ENCODE measurements at regions not wholly inside any gene's neighbourhood (a gene's known extent, or its start where the extent isn't known, plus 50 kb on each side); places are given as distances from the start of the nearest gene placed in this dataset.

DNA sequence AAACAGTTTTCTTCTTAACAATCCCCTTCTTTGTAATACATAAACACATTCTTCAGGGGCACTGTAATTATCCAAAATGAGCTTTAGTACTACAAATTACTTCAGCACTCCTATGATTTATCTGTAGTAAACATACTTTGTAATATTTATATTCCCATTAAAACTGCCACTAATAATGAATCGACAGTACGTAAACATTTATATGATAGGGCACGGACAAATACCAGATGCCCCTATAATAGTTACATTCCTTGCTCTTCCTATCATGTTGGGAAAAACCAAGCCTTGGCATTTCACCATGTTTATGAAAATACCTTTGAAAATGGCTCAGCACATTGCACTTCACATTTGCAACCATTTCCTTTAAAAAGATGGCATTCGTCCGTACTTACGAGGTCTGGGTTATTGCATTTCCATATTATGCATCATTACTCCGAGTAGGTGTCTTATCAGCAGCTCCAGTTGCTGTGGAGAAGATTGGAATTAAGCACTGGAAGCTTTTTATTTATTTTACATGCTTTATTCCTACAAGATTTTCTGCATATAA, 1043.4 kb downstream of the DIAPH3 start:
- FAIRE-seq, result no peak

DNA sequence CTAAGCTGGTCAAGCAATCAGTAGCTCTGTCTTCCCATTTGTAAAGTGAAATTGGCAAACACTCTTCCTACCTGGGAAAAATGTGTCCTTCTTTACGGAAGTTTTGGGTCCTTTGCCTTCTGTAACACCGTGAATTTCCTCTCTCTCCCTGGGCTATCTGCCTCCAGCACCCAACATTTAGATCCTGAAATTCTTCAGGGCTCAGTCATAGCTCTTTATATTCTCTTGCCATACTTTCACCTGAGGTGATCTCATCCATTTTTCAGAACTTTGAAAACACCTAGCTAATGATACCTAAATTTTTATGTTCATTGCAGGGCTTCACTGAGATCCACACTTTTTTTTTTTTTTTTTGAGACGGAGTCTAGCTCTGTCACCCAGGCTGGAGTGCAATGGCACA, 1042.2 kb downstream of the DIAPH3 start:
- no peak for FAIRE-seq
- DNase-seq (ENCODE audit: insufficient read length, low spot score), result no peak
- TF ChIP-seq, protein P1, sequence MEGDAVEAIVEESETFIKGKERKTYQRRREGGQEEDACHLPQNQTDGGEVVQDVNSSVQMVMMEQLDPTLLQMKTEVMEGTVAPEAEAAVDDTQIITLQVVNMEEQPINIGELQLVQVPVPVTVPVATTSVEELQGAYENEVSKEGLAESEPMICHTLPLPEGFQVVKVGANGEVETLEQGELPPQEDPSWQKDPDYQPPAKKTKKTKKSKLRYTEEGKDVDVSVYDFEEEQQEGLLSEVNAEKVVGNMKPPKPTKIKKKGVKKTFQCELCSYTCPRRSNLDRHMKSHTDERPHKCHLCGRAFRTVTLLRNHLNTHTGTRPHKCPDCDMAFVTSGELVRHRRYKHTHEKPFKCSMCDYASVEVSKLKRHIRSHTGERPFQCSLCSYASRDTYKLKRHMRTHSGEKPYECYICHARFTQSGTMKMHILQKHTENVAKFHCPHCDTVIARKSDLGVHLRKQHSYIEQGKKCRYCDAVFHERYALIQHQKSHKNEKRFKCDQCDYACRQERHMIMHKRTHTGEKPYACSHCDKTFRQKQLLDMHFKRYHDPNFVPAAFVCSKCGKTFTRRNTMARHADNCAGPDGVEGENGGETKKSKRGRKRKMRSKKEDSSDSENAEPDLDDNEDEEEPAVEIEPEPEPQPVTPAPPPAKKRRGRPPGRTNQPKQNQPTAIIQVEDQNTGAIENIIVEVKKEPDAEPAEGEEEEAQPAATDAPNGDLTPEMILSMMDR (IDR thresholded peaks at IDR 0.05; ENCODE audit: insufficient read depth, missing control alignments), result no peak

More for the DNA sequence above, 1043.4 kb downstream of the DIAPH3 start:
- TF ChIP-seq, protein P1 (IDR thresholded peaks at IDR 0.05; ENCODE audit: insufficient read depth, missing control alignments), result no peak
- no peak for DNase-seq (ENCODE audit: insufficient read length, low spot score)

DNA sequence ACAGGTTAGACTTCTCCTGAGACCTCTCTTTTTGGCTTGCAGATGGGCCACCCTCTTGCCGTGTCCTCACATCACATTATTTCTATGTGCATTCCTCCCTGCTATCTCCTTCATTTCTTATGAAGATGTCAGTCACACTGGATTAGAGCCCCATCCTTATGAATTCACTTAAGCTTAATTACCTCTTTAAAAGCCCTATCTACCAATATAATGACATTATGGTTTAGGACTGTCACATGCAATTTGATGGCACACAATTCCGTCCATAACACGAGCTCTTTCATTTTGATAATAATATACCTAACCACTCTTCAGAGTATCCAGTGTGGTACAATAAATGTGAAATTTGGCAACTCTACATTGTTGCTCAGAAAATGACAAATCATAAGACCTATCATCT, 1037.3 kb downstream of the DIAPH3 start:
- FAIRE-seq (no peak), DNase-seq (ENCODE audit: insufficient read length, low spot score) (no peak)
- TF ChIP-seq, protein P1 (IDR thresholded peaks at IDR 0.05; ENCODE audit: insufficient read depth, missing control alignments), result no peak

DNA sequence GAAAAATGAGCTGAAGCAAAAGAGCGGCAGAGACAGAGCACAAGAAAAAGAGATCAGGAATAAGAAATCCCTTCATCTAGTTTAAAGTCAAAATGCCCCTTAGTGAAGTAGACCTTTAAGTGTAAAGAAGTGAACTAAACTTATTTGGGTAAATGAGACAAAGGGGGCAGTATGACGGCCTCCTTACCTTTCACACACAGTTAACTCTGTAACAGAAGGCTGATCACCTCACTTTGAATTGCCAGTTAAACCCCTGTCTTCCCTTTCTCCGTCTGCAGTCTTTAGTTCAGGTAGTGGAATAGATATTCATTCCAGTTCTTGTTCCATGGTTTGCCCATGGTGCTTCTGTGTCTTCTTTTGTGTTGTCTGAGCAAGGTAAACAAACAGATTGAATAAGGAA, 1029.8 kb downstream of the DIAPH3 start:
- DNase-seq (ENCODE audit: insufficient read length, low spot score), result no peak
- TF ChIP-seq, protein P1 (IDR thresholded peaks at IDR 0.05; ENCODE audit: insufficient read depth, missing control alignments), result no peak
- no peak for FAIRE-seq

DNA sequence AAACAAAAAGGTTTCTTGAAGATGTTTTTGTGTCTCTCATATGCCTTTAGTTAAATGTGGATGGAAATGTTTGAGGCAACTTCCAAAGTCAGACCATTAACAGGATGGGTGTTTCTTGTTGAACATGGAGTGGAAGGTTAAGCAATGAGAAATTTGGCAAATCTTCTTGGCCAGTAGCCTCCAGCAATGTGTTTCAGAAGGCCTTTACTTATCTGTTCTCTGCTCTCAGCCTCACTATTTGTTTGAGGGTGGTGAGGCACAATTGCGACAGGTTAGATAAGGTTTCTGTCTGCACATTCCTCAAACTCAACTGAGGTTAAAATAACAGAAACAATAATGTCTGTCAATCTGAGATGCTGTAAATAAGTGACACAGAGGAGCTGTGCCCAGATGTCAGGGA, 1019.0 kb downstream of the DIAPH3 start:
- TF ChIP-seq, protein P1 (IDR thresholded peaks at IDR 0.05; ENCODE audit: insufficient read depth, missing control alignments), result no peak
- DNase-seq (ENCODE audit: insufficient read length, low spot score) (no peak), FAIRE-seq (no peak)

DNA sequence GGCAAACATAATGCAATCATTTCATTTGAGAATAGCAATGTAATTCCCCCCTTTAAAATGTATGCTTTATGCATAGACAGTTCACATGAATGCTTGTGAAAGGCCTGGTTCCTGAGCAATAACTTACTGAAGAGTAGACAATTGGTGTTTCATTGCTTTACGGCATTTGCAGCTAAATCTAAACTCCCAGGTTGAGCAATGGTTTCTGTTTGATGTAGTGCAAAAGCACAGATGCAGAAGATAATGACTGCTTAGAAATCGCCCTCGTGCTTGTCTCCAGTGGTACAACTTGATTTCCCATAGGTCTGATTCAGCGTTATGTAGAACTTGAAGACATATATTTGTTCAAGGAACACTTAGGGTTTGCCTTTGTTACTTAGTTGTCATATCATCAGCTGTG, 1018.3 kb downstream of the DIAPH3 start:
- FAIRE-seq, result no peak
- TF ChIP-seq, protein P1 (IDR thresholded peaks at IDR 0.05; ENCODE audit: insufficient read depth, missing control alignments), result no peak
- no peak for DNase-seq (ENCODE audit: insufficient read length, low spot score)

DNA sequence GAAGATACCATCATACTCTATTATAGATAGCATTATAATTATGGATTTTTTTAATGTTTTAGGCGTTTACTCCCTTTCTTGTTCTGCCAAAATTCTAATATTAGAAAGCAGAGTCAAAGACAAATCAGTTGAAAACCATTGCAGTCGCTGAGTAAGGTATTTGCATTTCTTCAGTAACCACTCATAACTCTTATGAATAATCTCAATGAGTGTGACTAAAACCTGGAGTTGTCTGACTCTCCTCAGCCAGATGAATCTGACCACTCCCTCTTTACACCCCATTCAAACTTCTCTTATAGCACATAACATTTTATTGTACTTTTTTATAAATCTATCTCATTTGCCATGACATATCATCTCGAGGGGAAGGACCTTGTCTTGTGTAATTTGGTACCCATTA, 1006.5 kb downstream of the DIAPH3 start:
- TF ChIP-seq, protein P1 (IDR thresholded peaks at IDR 0.05; ENCODE audit: insufficient read depth, missing control alignments), result no peak
- DNase-seq (ENCODE audit: insufficient read length, low spot score) (no peak), FAIRE-seq (no peak)
